ENCODE measurements at regions not wholly inside any gene's neighbourhood (a gene's known extent, or its start where the extent isn't known, plus 50 kb on each side); places are given as distances from the start of the nearest gene placed in this dataset.

- Mint-ChIP-seq H3K27ac (no peak overlapping the region), H3K27me3 (peaks cover 27% of the 10 kb centered on the region), H3K9me3 (peaks cover 9 to 43% (median 35%) of the 10 kb centered on the region in 3 donors), H3K36me3 (peaks cover 5% of the 10 kb centered on the region), H3K4me1 (no peaks in the 10 kb centered on the region), H3K4me3 (no peak overlapping the region)
Observed at GRCh38 chr2:573025-573424, 104.2 kb downstream of the TMEM18 start.

- peaks cover 5% of the 10 kb centered on the region for H3K36me3 Mint-ChIP-seq
- no peak overlapping the region for H3K27ac Mint-ChIP-seq
- H3K27me3 Mint-ChIP-seq: peaks cover 37% of the 10 kb centered on the region
- no peak overlapping the region for H3K4me3 Mint-ChIP-seq
- peaks cover 7 to 20% (median 20%) of the 10 kb centered on the region in 3 donors for H3K9me3 Mint-ChIP-seq
- H3K4me1 Mint-ChIP-seq: no peaks in the 10 kb centered on the region
Observed at GRCh38 chr2:569681-570080, 107.5 kb downstream of the TMEM18 start.

GRCh38 chr2:568639-569235, 108.5 kb downstream of the TMEM18 start:
- no peaks in the 10 kb centered on the region for H3K4me1 Mint-ChIP-seq
- H3K9me3 Mint-ChIP-seq: peaks cover 7 to 20% (median 15%) of the 10 kb centered on the region in 3 donors
- no peak overlapping the region for H3K27ac Mint-ChIP-seq
- peaks cover 3% of the 10 kb centered on the region for H3K36me3 Mint-ChIP-seq
- H3K27me3 Mint-ChIP-seq: peaks cover 41% of the 10 kb centered on the region
- no peak overlapping the region for H3K4me3 Mint-ChIP-seq

GRCh38 chr2:567865-568638, 109.2 kb downstream of the TMEM18 start:
- Mint-ChIP-seq H3K4me1 (no peaks in the 10 kb centered on the region), H3K36me3 (peaks cover 3% of the 10 kb centered on the region), H3K4me3 (no peak overlapping the region), H3K27me3 (peaks cover 42% of the 10 kb centered on the region), H3K9me3 (peaks cover 7 to 19% (median 15%) of the 10 kb centered on the region in 3 donors), H3K27ac (no peak overlapping the region)

GRCh38 chr2:567496-567864, 109.7 kb downstream of the TMEM18 start:
- peaks cover 3% of the 10 kb centered on the region for H3K36me3 Mint-ChIP-seq
- H3K27ac Mint-ChIP-seq: no peak overlapping the region
- H3K4me1 Mint-ChIP-seq: no peaks in the 10 kb centered on the region
- no peak overlapping the region for H3K4me3 Mint-ChIP-seq
- peaks cover 41% of the 10 kb centered on the region for H3K27me3 Mint-ChIP-seq
- peaks cover 7 to 15% (median 15%) of the 10 kb centered on the region in 3 donors for H3K9me3 Mint-ChIP-seq

- no peak overlapping the region for H3K4me3 Mint-ChIP-seq
- H3K27ac Mint-ChIP-seq: peak overlapping the region in 1 of 3 donors; percentile 9
- H3K27me3 Mint-ChIP-seq: peaks cover 35% of the 10 kb centered on the region
- H3K9me3 Mint-ChIP-seq: peaks cover 4 to 10% (median 7%) of the 10 kb centered on the region in 3 donors
- H3K4me1 Mint-ChIP-seq: no peaks in the 10 kb centered on the region
- peaks cover 3% of the 10 kb centered on the region for H3K36me3 Mint-ChIP-seq
Observed at GRCh38 chr2:566379-567313, 110.6 kb downstream of the TMEM18 start.

- peak overlapping the region in 1 of 3 donors; percentile 25 for H3K27ac Mint-ChIP-seq
- no peaks in the 10 kb centered on the region for H3K4me1 Mint-ChIP-seq
- H3K9me3 Mint-ChIP-seq: no peaks in the 10 kb centered on the region
- peaks cover 28% of the 10 kb centered on the region for H3K27me3 Mint-ChIP-seq
- no peaks in the 10 kb centered on the region for H3K36me3 Mint-ChIP-seq
- no peak overlapping the region for H3K4me3 Mint-ChIP-seq
Observed at GRCh38 chr2:564471-565181, 112.6 kb downstream of the TMEM18 start.

GRCh38 chr2:563512-563911, 113.7 kb downstream of the TMEM18 start:
- H3K36me3 Mint-ChIP-seq: no peaks in the 10 kb centered on the region
- no peaks in the 10 kb centered on the region for H3K4me1 Mint-ChIP-seq
- H3K27ac Mint-ChIP-seq: peak overlapping the region in 1 of 3 donors; percentile 5
- H3K27me3 Mint-ChIP-seq: peaks cover 24% of the 10 kb centered on the region
- no peak overlapping the region for H3K4me3 Mint-ChIP-seq
- H3K9me3 Mint-ChIP-seq: no peaks in the 10 kb centered on the region

GRCh38 chr2:562391-563364, 114.5 kb downstream of the TMEM18 start:
- no peak overlapping the region for H3K27ac Mint-ChIP-seq
- no peak overlapping the region for H3K4me3 Mint-ChIP-seq
- no peaks in the 10 kb centered on the region for H3K4me1 Mint-ChIP-seq
- H3K9me3 Mint-ChIP-seq: no peaks in the 10 kb centered on the region
- H3K36me3 Mint-ChIP-seq: no peaks in the 10 kb centered on the region
- peaks cover 18% of the 10 kb centered on the region for H3K27me3 Mint-ChIP-seq

- Mint-ChIP-seq H3K36me3 (peaks cover 1% of the 10 kb centered on the region), H3K27ac (no peak overlapping the region), H3K27me3 (peaks cover 15% of the 10 kb centered on the region), H3K4me3 (no peak overlapping the region), H3K4me1 (peaks cover 0 to 6% (median 5%) of the 10 kb centered on the region in 3 donors), H3K9me3 (no peaks in the 10 kb centered on the region)
Observed at GRCh38 chr2:558879-559278, 118.3 kb downstream of the TMEM18 start.

GRCh38 chr2:558302-558642, 118.9 kb downstream of the TMEM18 start:
- no peak overlapping the region for H3K4me3 Mint-ChIP-seq
- peaks cover 1% of the 10 kb centered on the region for H3K36me3 Mint-ChIP-seq
- H3K4me1 Mint-ChIP-seq: peaks cover 0 to 7% (median 7%) of the 10 kb centered on the region in 3 donors
- H3K27me3 Mint-ChIP-seq: peaks cover 13% of the 10 kb centered on the region
- no peak overlapping the region for H3K27ac Mint-ChIP-seq
- no peaks in the 10 kb centered on the region for H3K9me3 Mint-ChIP-seq

GRCh38 chr2:557635-558301, 119.4 kb downstream of the TMEM18 start:
- no peak overlapping the region for H3K4me3 Mint-ChIP-seq
- H3K27ac Mint-ChIP-seq: no peak overlapping the region
- H3K4me1 Mint-ChIP-seq: peaks cover 4 to 12% (median 11%) of the 10 kb centered on the region in 3 donors
- no peaks in the 10 kb centered on the region for H3K9me3 Mint-ChIP-seq
- peaks cover 1% of the 10 kb centered on the region for H3K36me3 Mint-ChIP-seq
- peaks cover 13% of the 10 kb centered on the region for H3K27me3 Mint-ChIP-seq

GRCh38 chr2:556485-556884, 120.7 kb downstream of the TMEM18 start:
- Mint-ChIP-seq H3K36me3 (peaks cover 1% of the 10 kb centered on the region), H3K27me3 (peaks cover 14% of the 10 kb centered on the region), H3K4me3 (peak overlapping the region in 1 of 4 donors; percentile 75), H3K9me3 (no peaks in the 10 kb centered on the region), H3K4me1 (peaks cover 6 to 18% (median 11%) of the 10 kb centered on the region in 3 donors), H3K27ac (peak overlapping the region in 1 of 3 donors; percentile 46)

Data from IgD-negative memory B cell (primary cell).